SK-N-MC (cell line): ENCODE measurements at regions not wholly inside any gene's neighbourhood (a gene's known extent, or its start where the extent isn't known, plus 50 kb on each side); places are given as distances from the start of the nearest gene placed in this dataset.
"Not testable (repeated sequence)": the region's sequence is repeated elsewhere in the genome, so short reads cannot be mapped to it uniquely, and the experiment has no call there.

Source experiments
- DNase-seq: peaks from one replicate; pipeline ENCODE4 v3.0.0-alpha.2; 2011; ENCODE audit warnings: low read depth, low spot score
- H3K27ac ChIP-seq: fragments of 200-600 bp; sonication (generic); 2 replicates; pipeline ENCODE4 v1.5.1; 2016; ENCODE audit warnings: mixed run types
- H3K36me3 ChIP-seq: fragments of 200-600 bp; sonication (generic); 2 replicates; pipeline ENCODE4 v1.6.1; 2017; ENCODE audit warnings: antibody characterized with exemption, low read length, mixed read lengths; ENCODE audit not compliant: insufficient read depth
- H3K4me3 ChIP-seq: fragments of 200-600 bp; sonication (generic); 2 replicates; pipeline ENCODE4 v1.5.1; 2016
- H3K9ac ChIP-seq: fragments of 200-600 bp; sonication (generic); 2 replicates; pipeline ENCODE4 v1.8.0; 2017; ENCODE audit warnings: mixed run types, mixed read lengths; ENCODE audit not compliant: insufficient read length
- H3K9me3 ChIP-seq: fragments of 200-600 bp; sonication (generic); 2 replicates; pipeline ENCODE4 v1.6.1; 2017; ENCODE audit warnings: low read depth, mild to moderate bottlenecking, antibody characterized with exemption, low read length, moderate library complexity, mixed read lengths
- EZH2 ChIP-seq: fragments of 200-600 bp; sonication (generic); IDR thresholded peaks from one replicate; pipeline ENCODE4 v1.6.1; 2017; ENCODE audit warnings: antibody characterized with exemption
- FOXP2 ChIP-seq: optimal IDR thresholded peaks from 2 replicates; pipeline ENCODE3; 2011; ENCODE audit warnings: mild to moderate bottlenecking, moderate library complexity; ENCODE audit not compliant: insufficient read depth; ENCODE audit errors: extremely low read length, control extremely low read depth
- POLR2AphosphoS5 ChIP-seq: IDR thresholded peaks from 2 replicates; pipeline ENCODE4 v1.6.1; 2012; ENCODE audit warnings: mild to moderate bottlenecking, low read depth, low read length, borderline replicate concordance

DNA sequence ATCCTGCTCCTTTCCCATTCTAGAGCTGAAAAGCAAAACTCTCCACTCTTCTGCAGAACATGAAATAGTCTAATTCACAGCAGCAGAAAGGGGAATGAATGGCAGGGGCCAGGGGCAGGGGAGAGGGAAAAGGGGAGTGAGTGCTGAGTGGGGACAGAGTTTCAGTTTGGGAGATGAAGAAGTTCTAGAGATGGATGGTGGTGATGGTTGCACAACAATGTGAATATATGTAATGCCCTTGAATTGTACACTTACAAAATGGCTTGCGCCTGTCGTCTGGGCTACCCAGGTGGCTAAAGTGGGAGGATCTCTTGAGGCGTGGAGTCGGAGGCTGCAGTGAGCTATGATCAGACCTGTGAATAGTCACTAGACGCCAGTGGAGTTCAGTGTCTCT lies 78.5 kb upstream of the MEF2A start:
- Histone ChIP-seq H3K4me3 (peak overlapping the region; percentile 74), H3K27ac (peak overlapping the region; percentile 50; the same call in 1 of the 2 replicates), H3K9ac (no peak overlapping the region), H3K9me3 (no peaks in the 10 kb centered on the region), H3K36me3 (no peaks in the 10 kb centered on the region)
- DNase-seq, result no peak
- no peak for TF ChIP-seq EZH2

- H3K9ac ChIP-seq, result no peak overlapping the region
- H3K4me3 ChIP-seq, result no peak overlapping the region
- DNase-seq, result no peak
- H3K36me3 ChIP-seq, result no peaks in the 10 kb centered on the region
- no peak for TF ChIP-seq FOXP2
- no peak for TF ChIP-seq EZH2
- TF ChIP-seq POLR2AphosphoS5, result no peak
- no peaks in the 10 kb centered on the region for H3K9me3 ChIP-seq
- no peak overlapping the region for H3K27ac ChIP-seq
These were observed 73.5 kb upstream of the MEF2A start for GRCh38 chr15:99492275-99492674.

DNA sequence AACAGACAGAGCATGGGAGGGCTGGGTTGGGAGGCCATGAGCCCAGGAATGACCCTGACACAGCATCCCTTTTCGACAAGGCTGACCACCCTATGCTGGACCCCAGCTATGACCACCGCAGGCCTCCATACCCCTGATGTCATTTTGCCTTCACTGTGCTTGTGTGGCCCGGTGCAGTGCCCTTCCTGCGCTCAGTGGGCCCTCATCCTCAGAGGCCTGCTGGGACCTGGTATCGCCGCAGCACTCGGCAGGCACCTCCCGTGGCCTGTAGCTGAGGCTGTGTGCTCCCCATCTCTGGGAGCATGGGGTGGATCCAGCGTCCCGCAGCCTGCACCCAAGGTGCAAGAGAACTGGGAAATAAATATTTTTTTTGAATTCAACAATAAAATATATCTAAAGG lies 73.1 kb upstream of the MEF2A start:
- no peak overlapping the region for H3K27ac ChIP-seq

GRCh38 chr15:99493461-99493860 lies 72.3 kb upstream of the MEF2A start:
- no peak overlapping the region for H3K27ac ChIP-seq
- DNase-seq, result no peak
- no peaks in the 10 kb centered on the region for H3K9me3 ChIP-seq
- no peak overlapping the region for H3K4me3 ChIP-seq
- no peaks in the 10 kb centered on the region for H3K36me3 ChIP-seq
- H3K9ac ChIP-seq, result no peak overlapping the region
- TF ChIP-seq FOXP2 (no peak), POLR2AphosphoS5 (no peak), EZH2 (no peak)

More for the DNA sequence above, 73.1 kb upstream of the MEF2A start:
- no peak overlapping the region for H3K9ac ChIP-seq
- TF ChIP-seq EZH2, result no peak
- TF ChIP-seq POLR2AphosphoS5, result no peak
- no peak for TF ChIP-seq FOXP2
- H3K4me3 ChIP-seq, result no peak overlapping the region
- no peaks in the 10 kb centered on the region for H3K9me3 ChIP-seq
- DNase-seq, result no peak
- no peaks in the 10 kb centered on the region for H3K36me3 ChIP-seq

GRCh38 chr15:99494536-99495233 lies 71.1 kb upstream of the MEF2A start:
- not testable (repeated sequence) for H3K27ac ChIP-seq, H3K36me3 ChIP-seq, H3K4me3 ChIP-seq, H3K9ac ChIP-seq, DNase-seq, H3K9me3 ChIP-seq

DNA sequence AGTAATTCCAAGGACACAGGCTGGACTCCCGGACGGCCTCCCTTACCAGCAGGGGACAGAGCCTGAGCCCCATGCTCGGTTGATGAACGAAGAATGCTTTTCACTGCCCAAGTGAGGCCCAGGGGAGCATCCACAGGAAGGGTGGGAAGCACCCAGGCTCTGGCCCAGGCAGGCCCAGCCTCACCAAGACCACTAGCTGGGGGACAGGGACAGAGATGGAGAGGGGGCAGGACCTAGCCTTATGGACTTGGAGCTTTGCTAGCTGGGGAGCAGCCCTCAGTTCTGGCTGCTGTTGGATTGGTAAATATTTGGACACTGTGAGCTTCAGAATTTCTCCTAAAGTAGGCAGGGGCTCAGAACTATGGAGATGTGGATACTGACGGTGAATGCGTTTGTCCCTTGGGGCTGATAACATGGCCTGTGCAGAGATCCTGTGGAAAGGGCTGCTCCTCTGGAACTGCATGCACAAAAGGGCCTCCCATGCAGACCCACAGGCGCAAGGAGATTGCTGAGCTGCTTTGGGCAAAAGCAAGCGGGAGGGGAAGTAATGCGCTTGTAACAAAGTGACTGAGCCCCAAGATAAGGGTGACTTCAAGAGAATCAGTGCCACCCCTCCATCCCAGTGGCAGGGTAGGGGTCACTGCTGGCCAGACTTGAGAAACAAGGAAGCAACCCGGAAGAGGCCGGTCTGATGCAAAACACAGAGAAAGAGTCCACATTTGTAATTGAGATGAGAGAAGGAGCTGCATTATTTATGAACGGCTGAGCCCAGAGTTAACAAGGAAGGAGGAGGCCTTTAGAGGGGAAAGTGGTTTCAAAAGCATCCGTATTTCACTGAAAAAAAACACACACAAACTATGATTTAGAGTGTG lies 70.1 kb upstream of the MEF2A start:
- Histone ChIP-seq H3K4me3 (no peak overlapping the region), H3K36me3 (no peaks in the 10 kb centered on the region), H3K9ac (no peak overlapping the region), H3K9me3 (no peaks in the 10 kb centered on the region), H3K27ac (no peak overlapping the region)
- no peak for DNase-seq
- no peak for TF ChIP-seq POLR2AphosphoS5
- TF ChIP-seq FOXP2, result no peak
- no peak for TF ChIP-seq EZH2

- TF ChIP-seq POLR2AphosphoS5 (no peak), EZH2 (no peak), FOXP2 (no peak)
- no peak for DNase-seq
- H3K9me3 ChIP-seq, result no peaks in the 10 kb centered on the region
- no peak overlapping the region for H3K9ac ChIP-seq
- no peaks in the 10 kb centered on the region for H3K36me3 ChIP-seq
- no peak overlapping the region for H3K4me3 ChIP-seq
- H3K27ac ChIP-seq, result no peak overlapping the region
These were observed 69.5 kb upstream of the MEF2A start for GRCh38 chr15:99496302-99496629.

GRCh38 chr15:99502182-99502581 lies 63.6 kb upstream of the MEF2A start:
- DNase-seq, result no peak
- H3K9ac ChIP-seq, result no peak overlapping the region
- no peaks in the 10 kb centered on the region for H3K36me3 ChIP-seq
- no peak overlapping the region for H3K4me3 ChIP-seq
- no peak overlapping the region for H3K27ac ChIP-seq
- H3K9me3 ChIP-seq, result no peaks in the 10 kb centered on the region
- TF ChIP-seq FOXP2 (no peak), POLR2AphosphoS5 (no peak)

GRCh38 chr15:99502661-99503060 lies 63.1 kb upstream of the MEF2A start:
- H3K9me3 ChIP-seq, result no peaks in the 10 kb centered on the region
- no peak for DNase-seq
- no peaks in the 10 kb centered on the region for H3K36me3 ChIP-seq
- H3K9ac ChIP-seq, result no peak overlapping the region
- TF ChIP-seq FOXP2 (no peak), POLR2AphosphoS5 (no peak), EZH2 (no peak)
- no peak overlapping the region for H3K27ac ChIP-seq
- H3K4me3 ChIP-seq, result no peak overlapping the region
